Stomach (tissue), 8 donors: ENCODE measurements at regions not wholly inside any gene's neighbourhood (a gene's known extent, or its start where the extent isn't known, plus 50 kb on each side); places are given as distances from the start of the nearest gene placed in this dataset.
A peak's percentile ranks its signal among the peaks of the same experiment; 100 is the strongest.

Experiments
- DNase-seq, 2 donors: peaks; one replicate each; pipeline versions ENCODE4 v3.0.0 to v3.0.0-alpha.2; 2013 to 2019
- H3K27ac ChIP-seq, 5 donors: fragments of 200-600 bp in 4 of 5; sonication (generic) in 4 of 5; one replicate each; pipeline ENCODE4 v1.5.1; 2013 to 2019; ENCODE audit warnings: mild to moderate bottlenecking in 1 of 5, moderate library complexity in 1 of 5
- H3K27me3 ChIP-seq, 3 donors: fragments of 200-600 bp; sonication (generic); one replicate each; pipeline ENCODE4 v1.5.1; 2017 to 2019; ENCODE audit warnings: mixed run types in 1 of 3
- H3K36me3 ChIP-seq, 4 donors: fragments of 200-600 bp; sonication (generic); 1 replicate in 3 of 4; 2 replicates in 1 of 4; pipeline ENCODE4 v1.5.1; 2016 to 2019
- H3K4me1 ChIP-seq, 4 donors: fragments of 200-600 bp; sonication (generic); one replicate each; pipeline ENCODE4 v1.5.1; 2016 to 2019
- H3K4me3 ChIP-seq, 4 donors: fragments of 200-600 bp; sonication (generic) in 3 of 4; one replicate each; pipeline ENCODE4 v1.5.1; 2016 to 2019; ENCODE audit warnings: mild to moderate bottlenecking in 1 of 4
- H3K9me3 ChIP-seq, 4 donors: fragments of 200-600 bp; sonication (generic); one replicate each; pipeline ENCODE4 v1.5.1; 2016 to 2019
- EP300 ChIP-seq: sonication (generic); formaldehyde crosslinking; IDR thresholded peaks from one replicate; pipeline ENCODE4 v1.6.1; 2017; ENCODE audit warnings: antibody characterized with exemption
- POLR2A ChIP-seq, 4 donors: fragments of 450-650 bp; IDR thresholded peaks; one replicate each; pipeline ENCODE4 v1.6.1; 2016; ENCODE audit warnings: antibody characterized with exemption in 4 of 4, control low read depth in 2 of 4, mild to moderate bottlenecking in 1 of 4, moderate library complexity in 1 of 4
- POLR2AphosphoS5 ChIP-seq, 3 donors: sonication (generic); formaldehyde crosslinking; IDR thresholded peaks; one replicate each; pipeline ENCODE4 v1.6.1; 2016; ENCODE audit warnings: antibody characterized with exemption in 3 of 3
- WGBS, 5 donors: extraction: QIAGEN DNeasy Blood & Tissue Kit in 3 of 5; methylation state at CpG; one replicate each; pipeline versions ENCODE4 v1.1.5 to v1.1.7; 2013 to 2018; 5-methylcytosine and 5-hydroxymethylcytosine counted together
- intact Hi-C: fragments of 100-400 bp; cut with DNase I; formaldehyde crosslinking; loops from one replicate; pipeline ENCODE4 v1.15.1; 2023; ENCODE audit warnings: low total_unique reads
- TF ChIP-seq, protein P1 (sequence below), 7 experiments: fragments of 450-650 bp in 4 of 7; fragments of 200-600 bp in 3 of 7; sonication (generic) in 3 of 7; IDR thresholded peaks; one replicate each; pipeline ENCODE4 v1.5.1; 2016 to 2019; ENCODE audit warnings: antibody characterized with exemption in 7 of 7, control low read depth in 2 of 7, mild to moderate bottlenecking in 1 of 7
- donor health status: healthy with polysubstance abuse.
- donor health status: Bipolar disorder and iron deficiency.
- donor health status: healthy.

DNA sequence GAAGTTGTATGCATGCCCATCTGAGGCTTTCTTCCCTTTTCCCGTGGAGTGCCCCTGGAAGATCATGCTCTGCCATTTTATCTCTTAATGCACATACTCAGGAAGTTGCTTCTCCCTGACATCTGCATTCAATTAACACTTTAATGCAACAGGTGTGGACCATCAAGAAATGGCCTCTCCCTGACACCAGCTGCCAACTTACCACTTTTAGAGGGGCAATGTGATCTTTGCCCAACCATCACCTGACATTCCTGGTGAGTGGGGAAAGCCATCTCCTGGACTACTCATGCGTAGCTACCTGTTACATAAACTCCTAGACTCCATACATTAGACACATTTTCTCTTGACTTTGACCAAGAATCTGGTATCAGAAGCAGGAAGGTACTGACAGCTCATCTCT is 1450.4 kb upstream of the CDH9 start:
- intact Hi-C loops: no loop called here
- Histone ChIP-seq H3K36me3 (no peaks in the 10 kb centered on the region), H3K4me1 (no peaks in the 10 kb centered on the region), H3K9me3 (peaks cover 0 to 18% (median 2%) of the 10 kb centered on the region in 4 donors), H3K27me3 (no peaks in the 10 kb centered on the region), H3K4me3 (no peak overlapping the region), H3K27ac (no peak overlapping the region)
- no peak for TF ChIP-seq EP300
- DNase-seq: no peak
- WGBS, 5 donors: 33 to 86% (median 74%) methylated on average over 1 to 2 of the region's 2 CpGs

GRCh38 chr5:28483327-28484025 is 1445.1 kb upstream of the CDH9 start:
- H3K9me3 ChIP-seq: peaks cover 0 to 15% (median 0%) of the 10 kb centered on the region in 4 donors
- no peaks in the 10 kb centered on the region for H3K4me1 ChIP-seq
- H3K4me3 ChIP-seq: no peak overlapping the region
- 81 to 89% (median 87%) methylated on average over 20 to 21 of the region's 21 CpGs for WGBS, 5 donors
- H3K36me3 ChIP-seq: no peaks in the 10 kb centered on the region
- TF ChIP-seq, protein P1, sequence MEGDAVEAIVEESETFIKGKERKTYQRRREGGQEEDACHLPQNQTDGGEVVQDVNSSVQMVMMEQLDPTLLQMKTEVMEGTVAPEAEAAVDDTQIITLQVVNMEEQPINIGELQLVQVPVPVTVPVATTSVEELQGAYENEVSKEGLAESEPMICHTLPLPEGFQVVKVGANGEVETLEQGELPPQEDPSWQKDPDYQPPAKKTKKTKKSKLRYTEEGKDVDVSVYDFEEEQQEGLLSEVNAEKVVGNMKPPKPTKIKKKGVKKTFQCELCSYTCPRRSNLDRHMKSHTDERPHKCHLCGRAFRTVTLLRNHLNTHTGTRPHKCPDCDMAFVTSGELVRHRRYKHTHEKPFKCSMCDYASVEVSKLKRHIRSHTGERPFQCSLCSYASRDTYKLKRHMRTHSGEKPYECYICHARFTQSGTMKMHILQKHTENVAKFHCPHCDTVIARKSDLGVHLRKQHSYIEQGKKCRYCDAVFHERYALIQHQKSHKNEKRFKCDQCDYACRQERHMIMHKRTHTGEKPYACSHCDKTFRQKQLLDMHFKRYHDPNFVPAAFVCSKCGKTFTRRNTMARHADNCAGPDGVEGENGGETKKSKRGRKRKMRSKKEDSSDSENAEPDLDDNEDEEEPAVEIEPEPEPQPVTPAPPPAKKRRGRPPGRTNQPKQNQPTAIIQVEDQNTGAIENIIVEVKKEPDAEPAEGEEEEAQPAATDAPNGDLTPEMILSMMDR (IDR thresholded peaks at IDR 0.05): no peak
- TF ChIP-seq POLR2AphosphoS5 (IDR thresholded peaks at IDR 0.05): no peak
- no peak for TF ChIP-seq EP300
- no peak for TF ChIP-seq POLR2A (IDR thresholded peaks at IDR 0.05)
- no peak overlapping the region for H3K27ac ChIP-seq
- DNase-seq: no peak
- intact Hi-C loops: no loop called here
- H3K27me3 ChIP-seq: no peaks in the 10 kb centered on the region

GRCh38 chr5:28473531-28474107 is 1435.2 kb upstream of the CDH9 start:
- DNase-seq: peak in 1 of 2 donors; percentile 11
- Histone ChIP-seq H3K4me1 (no peaks in the 10 kb centered on the region), H3K4me3 (no peak overlapping the region), H3K9me3 (no peaks in the 10 kb centered on the region), H3K27me3 (no peaks in the 10 kb centered on the region), H3K27ac (no peak overlapping the region), H3K36me3 (no peaks in the 10 kb centered on the region)
- intact Hi-C loops: no loop called here
- TF ChIP-seq, protein P1 (IDR thresholded peaks at IDR 0.05): peak in 1 of 7 experiments; percentile 9
- no peak for TF ChIP-seq POLR2AphosphoS5 (IDR thresholded peaks at IDR 0.05)
- 45 to 55% (median 53%) methylated on average over 4 of the region's 4 CpGs for WGBS, 5 donors

DNA sequence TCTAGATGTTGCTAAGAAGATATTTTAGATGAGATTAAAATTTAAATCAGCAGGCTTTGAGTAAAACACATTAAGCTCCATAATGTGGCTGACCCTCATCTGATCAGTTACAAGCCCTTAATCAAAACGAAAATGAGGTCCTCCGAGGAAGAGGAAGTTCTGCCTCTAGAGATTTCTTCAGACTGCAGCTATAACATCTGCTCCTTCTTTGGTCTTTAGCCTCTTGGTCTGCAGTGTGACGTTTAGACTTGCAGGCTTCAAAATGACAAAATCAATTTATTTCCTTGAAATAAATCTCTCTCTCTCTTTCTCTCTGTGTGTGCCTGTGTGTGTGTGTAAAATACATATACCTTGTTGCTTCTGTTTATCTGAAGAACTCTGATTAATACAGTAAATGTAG is 1429.8 kb upstream of the CDH9 start:
- no peaks in the 10 kb centered on the region for H3K36me3 ChIP-seq
- H3K4me3 ChIP-seq: no peak overlapping the region
- TF ChIP-seq POLR2A (IDR thresholded peaks at IDR 0.05): no peak
- TF ChIP-seq POLR2AphosphoS5 (IDR thresholded peaks at IDR 0.05): no peak
- TF ChIP-seq, protein P1 (IDR thresholded peaks at IDR 0.05): no peak
- no peak for TF ChIP-seq EP300
- peak in 1 of 2 donors; percentile 5 for DNase-seq
- no peaks in the 10 kb centered on the region for H3K27me3 ChIP-seq
- H3K4me1 ChIP-seq: no peaks in the 10 kb centered on the region
- intact Hi-C loops: no loop called here
- WGBS, 5 donors: 24 to 50% (median 30%) methylated on average over 3 of the region's 3 CpGs
- no peak overlapping the region for H3K27ac ChIP-seq
- peaks cover 0 to 6% (median under 1%) of the 10 kb centered on the region in 4 donors for H3K9me3 ChIP-seq

DNA sequence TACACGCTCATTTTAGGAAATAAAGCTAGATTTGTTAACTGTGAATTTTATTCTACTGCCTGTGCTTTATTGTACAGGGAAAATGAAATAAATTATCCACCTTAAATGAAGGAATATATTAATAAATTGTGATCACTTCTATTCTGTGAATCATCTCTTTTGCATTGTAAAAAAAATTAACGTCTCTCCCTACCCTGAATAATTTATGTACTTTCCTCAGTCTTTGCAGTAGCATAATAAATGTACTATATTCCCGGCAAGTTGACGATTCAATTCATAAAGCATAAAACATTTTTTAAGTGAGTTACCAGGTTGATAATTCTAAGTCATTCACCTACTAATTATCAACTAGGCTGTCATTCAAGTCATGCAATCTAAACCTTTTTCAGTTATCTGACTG is 1425.3 kb upstream of the CDH9 start:
- Histone ChIP-seq H3K27me3 (no peaks in the 10 kb centered on the region), H3K4me3 (no peak overlapping the region), H3K27ac (no peak overlapping the region), H3K9me3 (peaks cover 0 to 6% (median 2%) of the 10 kb centered on the region in 4 donors), H3K4me1 (no peaks in the 10 kb centered on the region), H3K36me3 (no peaks in the 10 kb centered on the region)
- intact Hi-C loops: no loop called here
- WGBS, 5 donors: 77 to 94% (median 92%) methylated on average over 4 of the region's 4 CpGs
- TF ChIP-seq POLR2AphosphoS5 (IDR thresholded peaks at IDR 0.05) (no peak), POLR2A (IDR thresholded peaks at IDR 0.05) (no peak), EP300 (no peak)
- TF ChIP-seq, protein P1 (IDR thresholded peaks at IDR 0.05): no peak
- no peak for DNase-seq
